ENCODE measurements at regions not wholly inside any gene's neighbourhood (a gene's known extent, or its start where the extent isn't known, plus 50 kb on each side); places are given as distances from the start of the nearest gene placed in this dataset.

DNA sequence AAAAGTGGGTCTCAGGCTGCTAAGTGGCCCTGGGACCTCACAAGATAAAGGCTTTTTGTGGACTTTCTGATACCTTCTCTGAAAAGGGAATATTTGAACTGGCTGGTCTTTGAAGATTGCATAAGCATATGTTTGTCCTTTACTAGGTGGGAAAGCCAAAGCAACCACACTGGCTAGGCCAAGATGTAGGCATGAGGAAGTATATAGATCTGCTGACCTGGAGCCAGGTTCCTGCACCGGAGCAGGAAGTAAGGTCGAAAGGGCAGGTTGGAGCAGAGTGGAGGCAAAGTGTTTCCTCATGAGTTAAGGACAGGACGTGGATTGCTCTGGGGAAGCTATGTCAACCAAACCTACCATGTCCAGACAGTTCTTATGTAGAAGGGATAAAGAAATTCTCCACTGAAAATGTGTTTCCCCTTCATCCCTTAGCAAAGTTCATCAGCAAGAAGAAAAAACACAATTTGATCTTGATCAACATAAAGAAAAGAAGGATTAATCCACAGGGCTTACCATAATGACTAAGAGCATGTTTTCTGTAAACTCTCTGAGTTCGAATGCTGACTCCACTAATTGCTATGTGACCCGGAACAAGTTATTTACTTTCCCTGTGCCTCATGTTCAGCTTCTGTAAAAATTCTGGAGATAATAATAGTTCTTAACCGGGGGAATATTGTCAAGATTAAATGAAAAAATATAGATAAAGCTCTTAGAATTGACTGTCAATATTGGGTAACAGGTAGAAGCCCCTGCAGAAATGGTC is 156.1 kb upstream of the SRD5A2 start:
- Histone ChIP-seq H3K9ac (ENCODE audit: control insufficient read depth, insufficient read depth, low read length) (no peak overlapping the region), H3K4me2 (ENCODE audit: control insufficient read depth, insufficient read depth) (no peak overlapping the region), H2AFZ (ENCODE audit: control insufficient read depth, low read depth, low read length) (no peak overlapping the region), H3K9me3 (replicated peaks; ENCODE audit: control insufficient read depth, insufficient read depth, low read length) (no peaks in the 10 kb centered on the region), H3K4me1 (ENCODE audit: control insufficient read depth, insufficient read depth, low read length) (no peaks in the 10 kb centered on the region), H3K36me3 (ENCODE audit: control insufficient read depth in 2 of 2, insufficient read depth in 2 of 2, low read length in 1 of 2) (no peaks in the 10 kb centered on the region), H3K79me2 (ENCODE audit: control insufficient read depth, insufficient read depth, low read length) (no peaks in the 10 kb centered on the region), H4K20me1 (ENCODE audit: control insufficient read depth, insufficient read depth) (no peaks in the 10 kb centered on the region), H3K27ac (ENCODE audit: control insufficient read depth, insufficient read depth) (no peak overlapping the region), H3K27me3 (replicated peaks in 1 of 2; ENCODE audit: control insufficient read depth in 2 of 2, insufficient read depth in 2 of 2, low read length in 1 of 2) (no peaks in the 10 kb centered on the region; a peak in 1 of 4 replicates), H3K4me3 (no peak overlapping the region)
- ChIA-PET SMC1A (ENCODE audit: uncharacterized antibody, unreplicated experiment) (interaction anchor here (0.6 kb wide), 1 partner anchor 589 kb away, joined by 4 read pairs; no protein-coding TSS in a partner anchor), CTCF (interaction anchor here (1.2 kb wide), 1 partner anchor 49 kb away, joined by 3 read pairs; no protein-coding TSS in a partner anchor), POLR2A (no interaction called here), RAD21 (ENCODE audit: unreplicated experiment) (no interaction called here)
- WGBS (ENCODE audit: insufficient coverage, insufficient replicate concordance, low lambda C conversion rate, missing lambda C conversion rate): 24% methylated on average over 6 of the region's 6 CpGs
- no TSS peak for BruUV-seq (replicated peaks)
- intact Hi-C loops (cut with micrococcal nuclease; ENCODE audit: unreplicated experiment): no loop called here
- FAIRE-seq (no peak), DNase-seq (ENCODE audit: low read depth, low spot score) (no peak), ATAC-seq (no peak)
- in situ Hi-C loops (cut with MboI): no loop called here
- TF ChIP-seq, protein P1, sequence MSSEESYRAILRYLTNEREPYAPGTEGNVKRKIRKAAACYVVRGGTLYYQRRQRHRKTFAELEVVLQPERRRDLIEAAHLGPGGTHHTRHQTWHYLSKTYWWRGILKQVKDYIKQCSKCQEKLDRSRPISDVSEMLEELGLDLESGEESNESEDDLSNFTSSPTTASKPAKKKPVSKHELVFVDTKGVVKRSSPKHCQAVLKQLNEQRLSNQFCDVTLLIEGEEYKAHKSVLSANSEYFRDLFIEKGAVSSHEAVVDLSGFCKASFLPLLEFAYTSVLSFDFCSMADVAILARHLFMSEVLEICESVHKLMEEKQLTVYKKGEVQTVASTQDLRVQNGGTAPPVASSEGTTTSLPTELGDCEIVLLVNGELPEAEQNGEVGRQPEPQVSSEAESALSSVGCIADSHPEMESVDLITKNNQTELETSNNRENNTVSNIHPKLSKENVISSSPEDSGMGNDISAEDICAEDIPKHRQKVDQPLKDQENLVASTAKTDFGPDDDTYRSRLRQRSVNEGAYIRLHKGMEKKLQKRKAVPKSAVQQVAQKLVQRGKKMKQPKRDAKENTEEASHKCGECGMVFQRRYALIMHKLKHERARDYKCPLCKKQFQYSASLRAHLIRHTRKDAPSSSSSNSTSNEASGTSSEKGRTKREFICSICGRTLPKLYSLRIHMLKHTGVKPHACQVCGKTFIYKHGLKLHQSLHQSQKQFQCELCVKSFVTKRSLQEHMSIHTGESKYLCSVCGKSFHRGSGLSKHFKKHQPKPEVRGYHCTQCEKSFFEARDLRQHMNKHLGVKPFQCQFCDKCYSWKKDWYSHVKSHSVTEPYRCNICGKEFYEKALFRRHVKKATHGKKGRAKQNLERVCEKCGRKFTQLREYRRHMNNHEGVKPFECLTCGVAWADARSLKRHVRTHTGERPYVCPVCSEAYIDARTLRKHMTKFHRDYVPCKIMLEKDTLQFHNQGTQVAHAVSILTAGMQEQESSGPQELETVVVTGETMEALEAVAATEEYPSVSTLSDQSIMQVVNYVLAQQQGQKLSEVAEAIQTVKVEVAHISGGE (CRISPR knock-in tag; IDR thresholded peaks at IDR 0.05): no peak
- TF ChIP-seq NR2C2 (IDR thresholded peaks at IDR 0.05; ENCODE audit: borderline replicate concordance, control insufficient read depth, insufficient read length, low read depth) (no peak), MEF2A (IDR thresholded peaks at IDR 0.05; ENCODE audit: insufficient read depth, low read depth, low read length) (no peak), ETV6 (conservative IDR thresholded peaks at IDR 0.05 in 1 of 2, IDR thresholded peaks at IDR 0.05 in 1 of 2; ENCODE audit: borderline replicate concordance in 1 of 2, low read depth in 1 of 2) (no peak), EP300 (IDR thresholded peaks at IDR 0.05; ENCODE audit: borderline replicate concordance in 1 of 2, control insufficient read depth in 1 of 2, low read depth in 2 of 2, low read length in 2 of 2) (no peak), FOS (IDR thresholded peaks at IDR 0.05; ENCODE audit: borderline replicate concordance, extremely low read depth, insufficient read length) (no peak), ASH2L (IDR thresholded peaks at IDR 0.05; ENCODE audit: borderline replicate concordance, low read depth) (no peak), HCFC1 (IDR thresholded peaks at IDR 0.05; ENCODE audit: low read length) (no peak), RELA (IDR thresholded peaks at IDR 0.05; ENCODE audit: borderline replicate concordance, partially characterized antibody) (no peak), IKZF2 (IDR thresholded peaks at IDR 0.05) (no peak)
- TF ChIP-seq, protein P2, sequence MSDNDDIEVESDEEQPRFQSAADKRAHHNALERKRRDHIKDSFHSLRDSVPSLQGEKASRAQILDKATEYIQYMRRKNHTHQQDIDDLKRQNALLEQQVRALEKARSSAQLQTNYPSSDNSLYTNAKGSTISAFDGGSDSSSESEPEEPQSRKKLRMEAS (IDR thresholded peaks at IDR 0.05; ENCODE audit: low read depth, low read length): no peak
- TF ChIP-seq, protein P3, sequence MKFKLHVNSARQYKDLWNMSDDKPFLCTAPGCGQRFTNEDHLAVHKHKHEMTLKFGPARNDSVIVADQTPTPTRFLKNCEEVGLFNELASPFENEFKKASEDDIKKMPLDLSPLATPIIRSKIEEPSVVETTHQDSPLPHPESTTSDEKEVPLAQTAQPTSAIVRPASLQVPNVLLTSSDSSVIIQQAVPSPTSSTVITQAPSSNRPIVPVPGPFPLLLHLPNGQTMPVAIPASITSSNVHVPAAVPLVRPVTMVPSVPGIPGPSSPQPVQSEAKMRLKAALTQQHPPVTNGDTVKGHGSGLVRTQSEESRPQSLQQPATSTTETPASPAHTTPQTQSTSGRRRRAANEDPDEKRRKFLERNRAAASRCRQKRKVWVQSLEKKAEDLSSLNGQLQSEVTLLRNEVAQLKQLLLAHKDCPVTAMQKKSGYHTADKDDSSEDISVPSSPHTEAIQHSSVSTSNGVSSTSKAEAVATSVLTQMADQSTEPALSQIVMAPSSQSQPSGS (IDR thresholded peaks at IDR 0.05; ENCODE audit: low read length): no peak
- TF ChIP-seq, protein P4, sequence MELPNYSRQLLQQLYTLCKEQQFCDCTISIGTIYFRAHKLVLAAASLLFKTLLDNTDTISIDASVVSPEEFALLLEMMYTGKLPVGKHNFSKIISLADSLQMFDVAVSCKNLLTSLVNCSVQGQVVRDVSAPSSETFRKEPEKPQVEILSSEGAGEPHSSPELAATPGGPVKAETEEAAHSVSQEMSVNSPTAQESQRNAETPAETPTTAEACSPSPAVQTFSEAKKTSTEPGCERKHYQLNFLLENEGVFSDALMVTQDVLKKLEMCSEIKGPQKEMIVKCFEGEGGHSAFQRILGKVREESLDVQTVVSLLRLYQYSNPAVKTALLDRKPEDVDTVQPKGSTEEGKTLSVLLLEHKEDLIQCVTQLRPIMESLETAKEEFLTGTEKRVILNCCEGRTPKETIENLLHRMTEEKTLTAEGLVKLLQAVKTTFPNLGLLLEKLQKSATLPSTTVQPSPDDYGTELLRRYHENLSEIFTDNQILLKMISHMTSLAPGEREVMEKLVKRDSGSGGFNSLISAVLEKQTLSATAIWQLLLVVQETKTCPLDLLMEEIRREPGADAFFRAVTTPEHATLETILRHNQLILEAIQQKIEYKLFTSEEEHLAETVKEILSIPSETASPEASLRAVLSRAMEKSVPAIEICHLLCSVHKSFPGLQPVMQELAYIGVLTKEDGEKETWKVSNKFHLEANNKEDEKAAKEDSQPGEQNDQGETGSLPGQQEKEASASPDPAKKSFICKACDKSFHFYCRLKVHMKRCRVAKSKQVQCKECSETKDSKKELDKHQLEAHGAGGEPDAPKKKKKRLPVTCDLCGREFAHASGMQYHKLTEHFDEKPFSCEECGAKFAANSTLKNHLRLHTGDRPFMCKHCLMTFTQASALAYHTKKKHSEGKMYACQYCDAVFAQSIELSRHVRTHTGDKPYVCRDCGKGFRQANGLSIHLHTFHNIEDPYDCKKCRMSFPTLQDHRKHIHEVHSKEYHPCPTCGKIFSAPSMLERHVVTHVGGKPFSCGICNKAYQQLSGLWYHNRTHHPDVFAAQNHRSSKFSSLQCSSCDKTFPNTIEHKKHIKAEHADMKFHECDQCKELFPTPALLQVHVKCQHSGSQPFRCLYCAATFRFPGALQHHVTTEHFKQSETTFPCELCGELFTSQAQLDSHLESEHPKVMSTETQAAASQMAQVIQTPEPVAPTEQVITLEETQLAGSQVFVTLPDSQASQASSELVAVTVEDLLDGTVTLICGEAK (IDR thresholded peaks at IDR 0.05; ENCODE audit: borderline replicate concordance): no peak

All from GM12878 (cell line).